HG03521 (cell line): ENCODE measurements at regions not wholly inside any gene's neighbourhood (a gene's known extent, or its start where the extent isn't known, plus 50 kb on each side); places are given as distances from the start of the nearest gene placed in this dataset.

Experiments
- ATAC-seq: cut with Tn5 transposase; IDR thresholded peaks from one replicate; pipeline ENCODE4 v1.9.1; 2021; ENCODE audit warnings: mild to moderate bottlenecking, moderate library complexity; ENCODE audit not compliant: unreplicated experiment

DNA sequence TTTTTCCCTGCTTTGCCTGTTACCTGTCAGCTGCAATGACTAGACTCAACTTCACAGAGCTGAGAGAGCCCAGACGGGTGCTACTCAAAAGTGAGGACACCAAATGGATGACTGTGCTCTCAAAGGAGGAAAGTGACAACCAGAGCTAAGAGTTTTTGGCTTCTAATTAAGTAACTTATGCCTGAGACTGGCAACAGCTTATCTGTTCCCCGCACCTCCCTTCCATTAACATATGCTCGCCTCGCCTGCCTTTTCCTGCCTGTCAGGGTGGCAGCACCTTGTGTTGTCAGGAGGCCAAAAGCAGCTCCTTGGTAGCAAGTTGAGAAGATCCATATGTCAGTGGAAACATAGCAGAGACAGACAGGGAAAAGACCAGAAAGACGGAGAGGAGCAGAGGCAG is 573.9 kb upstream of the KIRREL3 start:
- ATAC-seq = no peak

DNA sequence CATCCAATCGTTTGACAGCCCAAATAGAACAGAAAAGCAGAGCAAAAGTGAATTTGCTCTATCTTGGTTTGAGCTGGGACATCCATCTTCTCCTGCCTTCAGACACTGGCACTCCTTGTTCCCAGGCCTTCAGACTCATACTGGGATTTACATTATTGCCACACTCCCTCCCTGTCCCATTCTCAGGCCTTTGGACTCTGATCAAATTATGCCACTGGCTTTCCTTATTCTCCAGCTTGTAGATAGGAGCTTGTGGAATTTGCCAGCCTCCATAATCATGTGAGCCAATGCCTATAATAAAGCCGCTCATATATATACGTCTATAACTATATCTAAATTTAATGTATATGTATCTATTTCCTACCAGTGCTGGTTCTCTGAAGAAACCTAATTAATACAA is 568.3 kb upstream of the KIRREL3 start:
- no peak for ATAC-seq

DNA sequence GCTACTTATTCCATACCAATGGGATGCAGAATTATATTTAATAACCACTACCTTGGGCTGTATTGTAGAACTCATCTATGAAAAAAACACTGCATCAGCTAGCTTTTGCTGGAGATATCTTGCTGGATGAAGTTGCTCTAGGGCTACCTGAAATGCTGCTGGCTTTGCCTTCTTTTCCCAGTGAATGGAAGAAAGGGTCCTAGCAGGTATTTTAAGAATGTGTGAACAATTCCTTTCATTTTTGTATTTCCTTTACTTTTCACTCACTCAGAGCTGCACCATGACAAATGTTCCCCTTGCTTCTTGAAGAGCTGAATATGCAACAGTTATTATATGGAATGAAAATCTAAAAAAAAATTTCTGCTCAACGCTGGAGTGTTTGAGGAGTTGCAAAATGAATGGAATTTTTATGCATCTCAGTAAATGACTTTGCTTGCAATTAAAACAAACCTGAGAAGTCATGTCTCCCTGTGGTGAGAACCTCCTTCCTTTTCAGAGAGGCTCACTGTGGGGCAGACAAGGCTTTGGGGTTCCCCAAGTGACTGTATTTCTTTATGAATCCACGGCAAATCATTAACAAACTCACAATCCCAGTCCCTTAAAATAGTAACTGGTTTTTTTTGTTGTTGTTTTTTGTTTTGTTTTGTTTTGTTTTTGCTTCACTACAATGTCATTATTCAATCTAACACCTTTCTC is 566.8 kb upstream of the KIRREL3 start:
- ATAC-seq = no peak

DNA sequence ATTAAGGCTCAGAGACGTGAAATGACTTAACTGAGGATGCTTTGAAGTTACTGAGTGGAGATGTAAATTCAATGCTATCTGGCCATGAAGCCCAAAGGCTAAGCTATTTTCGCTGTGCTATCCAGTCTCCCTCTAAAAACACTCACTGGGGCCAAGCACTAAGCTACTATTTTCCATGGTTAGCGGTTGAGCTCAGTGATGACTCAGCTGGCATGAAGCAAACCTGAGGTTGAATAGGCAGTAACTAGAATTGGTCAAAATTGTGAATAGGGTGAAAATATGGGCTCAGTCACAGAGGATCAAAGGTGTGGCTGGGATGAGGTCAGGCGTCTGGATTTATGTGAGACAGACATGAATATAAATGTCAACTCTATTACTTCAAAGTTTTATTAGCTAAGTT is 564.2 kb upstream of the KIRREL3 start:
- no peak for ATAC-seq

DNA sequence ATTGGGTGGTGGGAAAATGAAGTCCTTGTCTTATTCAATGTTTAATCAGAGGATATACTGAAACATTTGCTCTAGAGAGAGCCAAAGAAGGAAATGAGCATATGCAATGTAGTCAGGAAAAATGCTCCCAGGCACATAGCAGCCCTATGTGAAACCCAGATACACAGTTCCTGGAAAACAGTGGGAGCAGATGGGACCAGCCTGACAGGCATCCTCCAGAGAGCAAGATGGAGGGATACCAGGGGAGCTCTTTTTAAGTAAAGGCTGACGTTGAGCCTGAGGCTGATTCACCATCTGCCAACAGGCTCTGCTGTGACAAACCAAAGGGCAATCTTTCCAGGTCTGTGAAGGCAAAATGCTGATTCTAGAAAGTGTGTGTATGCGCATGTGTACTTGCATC is 559.4 kb upstream of the KIRREL3 start:
- ATAC-seq = no peak

DNA sequence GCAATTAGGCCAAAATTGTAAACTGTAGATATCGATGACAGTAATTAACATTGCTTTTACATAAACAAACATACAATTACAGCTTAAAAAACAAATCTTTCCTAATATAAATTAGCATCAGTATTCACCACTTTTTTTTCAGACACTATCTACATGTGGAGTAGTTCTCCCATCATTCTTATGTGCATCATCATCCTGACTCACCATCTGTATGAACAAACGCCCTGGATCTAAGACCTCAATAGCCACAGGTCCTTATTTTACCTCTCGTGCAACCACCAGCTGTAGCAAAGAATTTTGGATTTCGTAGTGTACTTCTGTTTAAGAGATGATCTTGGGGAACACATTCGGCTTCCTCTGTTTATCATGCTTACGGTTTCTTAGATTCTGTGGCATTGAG is 551.9 kb upstream of the KIRREL3 start:
- ATAC-seq = no peak

DNA sequence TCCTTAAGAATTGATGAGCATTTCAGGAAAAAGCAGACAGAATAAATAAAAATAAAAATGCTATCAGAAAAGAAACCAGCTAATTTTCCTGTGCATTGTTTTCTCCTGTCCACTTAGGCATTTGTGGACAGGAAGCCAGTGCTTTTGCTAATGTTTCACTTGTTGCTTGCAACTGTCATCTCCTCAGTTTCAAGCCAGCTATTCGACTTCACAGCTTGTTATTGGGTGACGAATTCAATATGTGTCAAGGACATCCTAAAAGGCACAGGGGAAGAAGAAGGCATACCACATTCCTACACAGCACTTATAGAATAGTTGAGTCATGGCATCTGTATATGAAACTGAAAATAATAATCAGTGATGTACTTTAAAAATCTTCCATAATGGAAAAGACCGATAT is 530.6 kb upstream of the KIRREL3 start:
- ATAC-seq = no peak

DNA sequence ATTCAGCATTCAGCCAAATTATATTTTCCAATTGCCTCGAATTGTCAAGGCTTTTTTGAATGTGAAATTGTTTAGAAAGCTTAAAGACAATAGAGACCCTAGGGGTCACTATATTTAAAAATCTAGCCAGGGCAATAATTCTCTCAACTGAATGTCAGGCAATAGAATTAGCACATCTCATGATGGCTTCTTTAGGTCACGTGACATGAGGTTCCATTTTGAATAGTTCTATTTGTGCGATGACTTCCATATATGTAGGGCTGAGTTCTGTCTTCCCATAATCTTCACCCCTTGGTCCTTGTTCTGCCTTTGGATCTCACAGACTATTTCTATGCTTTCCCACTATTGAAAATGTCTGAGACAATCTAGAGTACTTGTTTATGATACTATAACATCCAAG is 527.7 kb upstream of the KIRREL3 start:
- no peak for ATAC-seq

DNA sequence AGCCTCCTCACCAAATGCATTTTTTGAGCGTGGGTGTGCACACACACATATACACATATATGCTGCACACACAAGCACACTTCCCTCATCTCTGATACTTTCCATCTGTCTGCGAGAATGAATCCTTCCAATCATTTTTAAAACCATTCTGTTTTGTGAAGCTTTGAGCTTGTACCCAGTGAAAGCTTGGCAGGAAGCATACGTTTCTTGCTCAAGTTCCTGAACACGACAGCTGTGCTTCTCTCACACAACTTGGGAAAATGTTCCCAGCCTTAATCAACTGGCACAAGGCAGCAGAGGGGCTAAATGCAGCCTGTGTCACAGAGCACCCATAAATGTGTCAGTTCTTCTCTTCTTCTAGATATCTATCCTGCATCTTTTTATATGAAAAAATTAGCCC is 524.0 kb upstream of the KIRREL3 start:
- no peak for ATAC-seq

DNA sequence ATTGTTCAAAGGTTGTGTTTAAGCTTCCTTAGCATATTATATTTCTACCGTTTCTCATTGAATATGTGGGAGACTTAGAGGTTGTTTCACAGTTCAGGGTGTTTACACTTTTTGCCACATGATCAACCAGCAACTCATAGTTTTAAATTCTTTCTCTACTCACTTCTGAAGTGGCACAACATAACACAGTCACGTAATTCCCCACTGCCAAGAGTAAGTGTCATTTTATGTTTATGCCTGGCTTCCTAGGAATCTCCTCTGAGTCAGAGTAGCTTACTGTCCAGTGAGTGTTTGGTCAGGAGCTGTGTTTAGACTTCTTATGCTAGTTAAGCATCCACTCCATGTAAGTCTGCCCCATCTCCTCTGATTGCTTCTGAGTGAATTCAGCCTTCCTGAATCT is 520.8 kb upstream of the KIRREL3 start:
- no peak for ATAC-seq

DNA sequence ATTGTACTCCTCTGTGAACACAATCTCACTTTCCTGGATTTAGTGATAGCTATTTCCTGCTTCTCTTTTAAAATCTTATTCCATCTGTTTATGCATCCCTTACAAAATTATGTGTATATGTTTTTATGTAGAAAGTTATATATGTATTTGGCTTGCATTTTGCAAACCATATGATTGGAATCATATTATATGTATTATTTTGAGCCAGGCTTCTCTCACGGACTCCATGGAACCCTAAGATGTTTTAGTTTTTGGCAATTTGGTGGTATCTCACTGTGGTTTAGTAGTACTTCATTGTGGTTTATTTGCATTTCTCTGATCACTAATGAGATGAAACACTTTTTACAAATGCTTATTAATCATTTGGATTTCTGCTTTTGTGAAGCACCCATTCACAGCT is 507.3 kb upstream of the KIRREL3 start:
- ATAC-seq = no peak

DNA sequence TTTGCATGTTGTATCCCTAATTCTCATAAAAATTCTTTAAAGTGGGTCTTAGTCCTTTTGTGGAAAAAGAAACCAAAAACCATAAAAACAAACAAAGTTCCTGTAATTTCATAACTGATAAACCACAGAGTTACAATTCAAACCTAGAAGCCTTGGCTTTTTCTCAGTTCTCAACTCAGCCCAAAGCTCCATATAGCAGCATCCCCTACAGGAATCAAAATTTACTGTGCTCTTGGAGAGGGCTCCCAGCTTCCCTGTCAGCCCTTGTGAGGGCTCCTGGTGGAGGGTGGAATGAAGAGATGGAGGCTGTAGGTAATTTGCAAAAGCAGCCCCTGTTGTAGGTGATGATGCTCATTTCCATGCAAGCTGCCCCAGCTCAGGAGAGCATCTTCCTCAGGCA is 506.1 kb upstream of the KIRREL3 start:
- ATAC-seq = no peak

DNA sequence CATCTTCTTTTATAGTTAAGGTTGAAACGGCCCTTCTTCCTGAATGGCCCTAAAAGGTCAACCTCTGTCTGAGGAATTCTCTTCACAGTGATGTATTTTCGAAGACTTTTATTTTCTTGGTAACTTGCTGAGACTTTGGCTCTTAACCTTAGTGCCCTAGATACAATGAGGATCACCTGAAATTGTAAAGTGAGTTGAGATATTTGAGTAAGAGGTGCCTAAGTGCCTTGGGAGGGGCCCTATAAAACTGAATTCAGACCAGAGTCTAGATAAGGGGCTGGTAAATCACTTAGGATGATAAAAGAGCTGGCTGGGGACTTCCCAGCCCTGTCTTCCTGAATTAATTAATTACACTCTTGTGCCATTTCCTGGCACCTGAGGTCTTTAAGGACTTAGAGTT is 505.6 kb upstream of the KIRREL3 start:
- ATAC-seq = no peak

DNA sequence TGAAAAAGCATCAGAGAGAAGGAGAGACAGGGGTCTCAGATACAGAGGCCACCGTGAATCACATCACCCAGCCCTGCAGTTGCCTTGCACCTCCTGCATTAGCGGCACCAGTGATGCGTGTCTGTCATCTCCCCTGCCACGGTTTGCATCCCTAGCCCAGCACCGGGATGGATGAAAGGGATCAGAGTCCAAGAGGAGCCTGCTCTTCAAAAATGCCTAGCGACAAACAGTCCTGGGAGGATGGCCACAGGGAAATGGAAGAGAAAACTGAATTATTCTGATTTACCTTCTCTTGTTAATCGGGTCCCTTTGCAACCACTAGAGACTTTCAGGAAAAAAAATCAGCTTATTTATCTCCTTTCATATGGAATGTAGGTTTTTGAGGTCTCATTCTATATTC is 495.6 kb upstream of the KIRREL3 start:
- no peak for ATAC-seq

DNA sequence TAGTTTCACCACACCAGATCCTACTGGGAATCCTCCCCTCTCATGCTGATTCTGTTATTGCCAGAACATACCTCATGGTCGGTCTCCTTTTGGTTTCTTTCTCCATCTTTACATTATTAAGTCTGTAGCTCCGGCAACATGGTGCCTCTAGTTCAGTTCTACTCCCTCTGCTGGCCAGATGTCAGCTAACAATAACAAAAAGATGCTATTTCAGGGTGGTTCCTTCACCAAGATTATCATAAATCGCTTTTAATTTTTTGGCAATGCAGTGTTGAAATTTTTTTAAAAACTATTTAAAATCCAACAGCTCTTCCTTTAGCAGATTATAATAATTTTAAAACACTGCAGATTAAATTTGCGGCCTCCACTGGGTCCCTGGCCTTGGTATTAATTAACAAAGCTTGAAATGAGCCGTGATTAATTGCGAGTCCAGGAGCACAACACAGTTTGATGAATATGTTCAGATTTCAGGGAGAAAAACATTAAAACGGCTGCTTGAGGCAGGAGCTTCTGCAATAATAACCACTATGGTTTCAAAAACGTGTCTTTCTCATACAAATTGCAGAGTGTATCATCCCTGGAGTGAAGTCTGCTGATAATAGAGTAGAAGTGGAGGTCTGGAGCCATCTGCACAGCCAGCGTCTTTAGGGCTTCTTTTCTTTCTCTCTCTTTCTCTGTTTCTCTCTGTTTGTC is 492.9 kb upstream of the KIRREL3 start:
- ATAC-seq = no peak

DNA sequence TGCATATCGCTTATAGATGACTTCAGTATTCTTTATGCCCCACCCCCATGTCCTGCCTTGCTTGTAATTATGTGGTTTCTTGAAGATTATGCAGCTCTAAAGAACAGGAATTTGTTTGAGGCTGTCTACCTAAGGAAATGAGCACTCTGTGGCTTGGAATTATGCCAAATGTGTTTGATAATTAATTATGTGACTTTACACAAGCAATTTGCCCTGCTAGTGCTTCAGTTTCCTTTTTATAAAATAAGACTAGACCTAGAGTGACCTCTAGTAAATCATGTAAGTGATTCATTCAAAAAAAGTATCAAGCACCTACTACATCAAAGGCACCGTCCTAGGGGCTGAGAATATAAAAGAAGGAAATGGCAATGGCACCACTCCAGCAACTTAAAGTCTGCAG is 491.5 kb upstream of the KIRREL3 start:
- no peak for ATAC-seq

DNA sequence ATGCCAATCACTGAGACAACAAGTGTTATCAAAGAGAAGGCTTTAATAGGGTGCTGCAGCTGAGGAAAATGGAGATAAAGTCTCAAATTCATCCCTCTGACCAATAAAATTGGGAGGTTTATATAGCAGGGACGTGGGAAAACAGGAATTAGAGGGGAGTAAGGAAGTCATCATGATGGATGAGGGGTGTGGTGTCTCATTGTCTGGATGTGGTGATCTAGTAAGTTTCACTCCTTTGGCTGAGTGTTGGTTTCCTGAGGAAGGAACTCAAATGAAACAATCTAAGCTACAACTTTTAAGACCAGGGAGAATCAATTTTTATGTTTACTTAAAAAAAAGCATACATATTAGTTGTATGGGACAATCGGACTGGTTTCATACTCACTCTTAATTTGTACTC is 491.0 kb upstream of the KIRREL3 start:
- no peak for ATAC-seq

DNA sequence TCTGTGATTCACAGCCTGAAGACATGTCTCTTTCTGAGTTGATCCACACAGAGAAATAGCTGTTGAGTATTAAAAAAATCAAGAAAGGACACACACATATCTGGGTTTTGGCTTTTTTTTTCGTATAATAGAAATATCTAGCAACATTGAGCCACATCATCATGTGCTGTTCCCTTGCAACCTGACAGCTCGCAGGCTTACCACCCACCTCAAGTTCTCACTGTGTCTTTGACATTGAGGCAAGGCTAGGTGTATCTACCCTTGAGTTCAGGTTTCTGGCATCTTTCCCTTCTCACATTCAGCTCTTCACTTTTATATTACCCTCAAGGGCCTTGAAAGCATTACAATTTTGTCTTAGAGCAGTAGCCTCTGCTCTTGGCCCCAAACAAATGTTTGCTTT is 490.3 kb upstream of the KIRREL3 start:
- no peak for ATAC-seq

DNA sequence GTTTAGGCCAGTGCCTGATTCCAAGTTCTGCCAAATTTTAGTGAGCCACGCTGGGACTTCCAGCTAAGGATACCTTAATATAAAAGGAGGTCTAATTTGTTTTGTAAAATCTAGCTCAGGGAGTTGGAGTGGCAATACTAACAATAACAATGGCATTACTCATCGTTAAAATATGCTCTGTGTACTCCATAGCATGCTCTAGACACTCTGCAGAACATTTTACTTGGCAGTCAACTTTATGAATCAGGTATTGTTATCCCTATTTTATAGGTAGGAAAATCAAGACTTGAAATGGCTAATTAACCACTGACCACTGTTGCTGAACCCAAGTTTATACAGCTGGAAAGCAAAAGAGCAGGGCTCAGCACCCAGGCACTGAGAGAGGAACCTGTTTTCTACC is 485.0 kb upstream of the KIRREL3 start:
- no peak for ATAC-seq

DNA sequence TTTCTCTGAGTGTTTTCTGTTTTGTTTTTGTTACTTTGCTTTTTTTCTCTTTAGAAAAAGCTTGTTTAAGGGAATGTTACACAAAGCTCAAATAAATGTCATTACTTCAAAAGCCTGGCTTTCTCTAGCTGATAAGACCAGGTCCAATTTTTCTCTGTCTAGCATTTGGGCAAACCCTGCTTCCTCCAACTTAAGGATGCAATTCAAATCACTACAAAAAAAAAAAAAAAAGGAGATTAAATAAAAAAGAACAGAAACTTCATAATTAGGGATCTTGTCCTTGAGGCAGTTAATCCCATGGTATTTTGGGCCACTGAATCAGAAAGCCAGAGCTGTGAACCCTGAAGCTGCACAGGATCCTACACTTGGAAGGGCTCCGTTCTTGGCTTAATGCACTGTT is 480.8 kb upstream of the KIRREL3 start:
- no peak for ATAC-seq

DNA sequence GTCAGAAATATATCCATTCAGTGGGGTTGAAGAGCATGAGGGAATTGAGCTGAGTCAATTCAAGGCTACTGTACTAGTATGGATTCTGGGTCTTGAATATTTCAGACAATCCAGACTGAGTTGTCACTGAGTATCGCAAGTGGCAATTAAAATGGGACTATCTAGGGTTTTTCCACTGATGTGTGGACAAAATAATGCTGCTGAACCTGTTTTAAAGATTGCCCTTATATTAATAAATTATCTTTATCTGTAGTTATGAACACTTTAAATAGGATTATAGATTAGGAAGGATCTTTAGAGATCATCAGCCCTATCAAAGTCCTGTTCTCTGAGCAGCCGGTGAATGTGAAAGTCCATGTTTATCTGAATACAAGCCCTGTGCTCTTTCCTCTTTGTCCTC is 478.3 kb upstream of the KIRREL3 start:
- no peak for ATAC-seq

DNA sequence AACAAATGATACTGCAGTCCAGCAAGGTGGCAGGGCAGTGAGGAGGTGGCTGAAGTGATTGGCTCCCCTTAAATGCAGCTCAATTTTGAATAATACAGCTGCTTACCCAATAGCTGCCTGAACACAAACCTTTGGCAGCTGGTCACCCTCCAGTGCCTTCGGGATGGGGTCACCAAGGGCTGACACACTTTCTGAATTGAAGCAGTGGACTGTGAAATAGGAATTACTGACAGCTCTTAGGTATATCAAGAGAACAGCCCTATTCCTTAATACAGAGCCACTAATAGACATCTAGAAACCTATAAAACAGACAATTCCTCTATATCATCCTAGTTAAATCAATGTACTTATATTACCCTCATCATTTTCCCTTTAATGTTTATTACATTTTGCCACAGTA is 474.2 kb upstream of the KIRREL3 start:
- ATAC-seq = no peak

DNA sequence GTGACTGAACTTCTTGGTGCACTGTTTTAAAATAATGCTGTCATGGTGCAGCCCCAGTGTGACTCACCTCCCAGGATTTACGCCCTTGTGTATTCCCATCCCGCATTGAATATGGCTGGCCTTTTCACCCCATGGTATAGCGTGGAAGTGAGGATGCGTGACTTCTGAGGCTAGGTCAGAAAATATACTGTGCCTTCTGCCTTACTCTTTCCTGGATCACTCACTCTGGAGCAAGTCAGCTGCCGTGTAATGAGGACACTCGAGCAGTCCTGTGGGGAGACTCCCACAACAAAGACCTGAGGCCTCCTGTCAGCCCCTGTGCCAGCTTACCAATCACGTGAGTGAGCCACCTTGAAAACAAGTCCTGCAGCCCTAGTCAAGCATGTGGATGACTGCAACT is 471.9 kb upstream of the KIRREL3 start:
- ATAC-seq = no peak
